ENCODE measurements at regions not wholly inside any gene's neighbourhood (a gene's known extent, or its start where the extent isn't known, plus 50 kb on each side); places are given as distances from the start of the nearest gene placed in this dataset.

DNA sequence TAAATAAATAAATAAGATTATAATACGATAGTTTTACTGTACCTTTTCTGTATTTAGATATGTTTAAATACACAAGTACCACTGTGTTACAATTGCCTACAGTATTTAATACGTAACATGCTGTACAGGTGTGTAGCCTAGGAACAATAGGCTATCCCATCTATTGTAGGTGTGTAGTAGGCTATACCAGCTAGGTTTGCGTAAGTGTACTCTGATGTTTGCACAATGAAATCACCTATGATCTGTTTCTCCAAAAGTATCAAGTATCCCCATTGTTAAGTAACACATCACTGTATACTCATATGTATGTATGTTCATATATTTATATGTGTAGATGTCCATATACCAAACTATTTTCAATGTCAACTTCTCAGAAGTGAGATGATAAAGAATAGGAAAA is 118.2 kb upstream of the RND3 start:
- DNase-seq (ENCODE audit: low read depth): no peak
- TF ChIP-seq, protein P1, sequence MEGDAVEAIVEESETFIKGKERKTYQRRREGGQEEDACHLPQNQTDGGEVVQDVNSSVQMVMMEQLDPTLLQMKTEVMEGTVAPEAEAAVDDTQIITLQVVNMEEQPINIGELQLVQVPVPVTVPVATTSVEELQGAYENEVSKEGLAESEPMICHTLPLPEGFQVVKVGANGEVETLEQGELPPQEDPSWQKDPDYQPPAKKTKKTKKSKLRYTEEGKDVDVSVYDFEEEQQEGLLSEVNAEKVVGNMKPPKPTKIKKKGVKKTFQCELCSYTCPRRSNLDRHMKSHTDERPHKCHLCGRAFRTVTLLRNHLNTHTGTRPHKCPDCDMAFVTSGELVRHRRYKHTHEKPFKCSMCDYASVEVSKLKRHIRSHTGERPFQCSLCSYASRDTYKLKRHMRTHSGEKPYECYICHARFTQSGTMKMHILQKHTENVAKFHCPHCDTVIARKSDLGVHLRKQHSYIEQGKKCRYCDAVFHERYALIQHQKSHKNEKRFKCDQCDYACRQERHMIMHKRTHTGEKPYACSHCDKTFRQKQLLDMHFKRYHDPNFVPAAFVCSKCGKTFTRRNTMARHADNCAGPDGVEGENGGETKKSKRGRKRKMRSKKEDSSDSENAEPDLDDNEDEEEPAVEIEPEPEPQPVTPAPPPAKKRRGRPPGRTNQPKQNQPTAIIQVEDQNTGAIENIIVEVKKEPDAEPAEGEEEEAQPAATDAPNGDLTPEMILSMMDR (conservative IDR thresholded peaks at IDR 0.05; ENCODE audit: low read depth, low read length): no peak
- H3K4me3 ChIP-seq (ENCODE audit: low read depth, low read length): no peak overlapping the region

DNA sequence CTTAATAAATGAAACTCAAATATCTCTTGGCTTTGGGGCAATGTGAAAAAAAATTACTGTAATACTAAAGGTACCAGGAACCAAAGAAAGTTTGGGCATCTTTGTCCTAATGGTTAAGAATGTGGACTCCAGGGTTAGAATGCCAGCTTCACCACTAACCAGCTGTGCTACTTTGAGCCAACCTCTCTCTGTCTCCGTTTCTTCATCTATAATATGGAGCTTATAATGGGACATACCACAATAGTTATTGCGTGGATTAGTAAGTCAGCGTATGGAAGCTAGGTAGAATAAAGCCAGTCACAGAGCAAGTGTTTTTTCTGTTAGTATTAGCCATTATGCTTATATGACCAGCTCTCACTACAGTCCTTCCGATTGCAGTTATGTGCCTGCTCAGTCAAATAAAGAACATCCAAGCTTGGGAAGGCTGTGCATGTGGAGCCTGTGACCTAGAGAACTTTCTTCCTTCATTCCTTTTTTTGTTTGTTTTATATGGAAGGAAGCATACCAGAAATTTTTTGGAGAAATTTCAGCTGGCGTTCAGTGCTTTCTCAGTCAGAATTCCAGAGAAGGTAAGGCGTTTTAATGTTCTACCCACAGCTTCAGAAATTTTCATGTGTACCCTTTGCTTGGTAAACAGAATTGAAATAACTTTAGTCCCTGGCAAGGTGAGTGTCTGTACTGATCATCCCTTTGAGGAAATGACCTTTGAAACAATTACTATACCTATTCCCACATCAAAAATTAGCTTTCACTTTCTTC is 114.0 kb upstream of the RND3 start:
- H3K4me3 ChIP-seq (ENCODE audit: low read depth, low read length): no peak overlapping the region
- DNase-seq (ENCODE audit: low read depth): peak; percentile 57
- TF ChIP-seq, protein P1 (conservative IDR thresholded peaks at IDR 0.05; ENCODE audit: low read depth, low read length): no peak

- H3K4me3 ChIP-seq (ENCODE audit: low read depth, low read length): no peak overlapping the region
- TF ChIP-seq, protein P1 (conservative IDR thresholded peaks at IDR 0.05; ENCODE audit: low read depth, low read length): peak; percentile 33
- no peak for DNase-seq (ENCODE audit: low read depth)
Measured at GRCh38 chr2:150599889-150600288, 112.4 kb upstream of the RND3 start.

DNA sequence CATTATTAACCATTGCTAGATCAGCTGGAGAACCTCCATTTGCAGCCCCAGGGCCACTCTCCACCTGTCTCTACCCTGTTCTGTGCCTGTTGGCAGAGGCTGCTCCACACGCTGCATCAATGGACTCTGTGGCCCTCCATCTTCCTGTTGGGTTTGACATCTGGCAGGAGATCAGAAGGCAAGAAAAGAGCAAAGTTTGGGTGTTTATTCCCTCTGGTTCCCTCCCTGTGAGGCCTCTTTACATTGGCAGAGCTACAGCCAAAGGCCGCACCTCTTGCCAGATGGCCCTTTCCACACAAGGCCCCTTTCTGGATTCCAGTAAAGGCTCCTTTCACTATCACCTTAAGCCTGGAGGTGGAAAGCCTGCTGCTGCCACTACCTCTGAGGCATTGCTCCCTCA is 110.9 kb upstream of the RND3 start:
- TF ChIP-seq, protein P1 (conservative IDR thresholded peaks at IDR 0.05; ENCODE audit: low read depth, low read length): no peak
- peak; percentile 49 for DNase-seq (ENCODE audit: low read depth)
- no peak overlapping the region for H3K4me3 ChIP-seq (ENCODE audit: low read depth, low read length)

DNA sequence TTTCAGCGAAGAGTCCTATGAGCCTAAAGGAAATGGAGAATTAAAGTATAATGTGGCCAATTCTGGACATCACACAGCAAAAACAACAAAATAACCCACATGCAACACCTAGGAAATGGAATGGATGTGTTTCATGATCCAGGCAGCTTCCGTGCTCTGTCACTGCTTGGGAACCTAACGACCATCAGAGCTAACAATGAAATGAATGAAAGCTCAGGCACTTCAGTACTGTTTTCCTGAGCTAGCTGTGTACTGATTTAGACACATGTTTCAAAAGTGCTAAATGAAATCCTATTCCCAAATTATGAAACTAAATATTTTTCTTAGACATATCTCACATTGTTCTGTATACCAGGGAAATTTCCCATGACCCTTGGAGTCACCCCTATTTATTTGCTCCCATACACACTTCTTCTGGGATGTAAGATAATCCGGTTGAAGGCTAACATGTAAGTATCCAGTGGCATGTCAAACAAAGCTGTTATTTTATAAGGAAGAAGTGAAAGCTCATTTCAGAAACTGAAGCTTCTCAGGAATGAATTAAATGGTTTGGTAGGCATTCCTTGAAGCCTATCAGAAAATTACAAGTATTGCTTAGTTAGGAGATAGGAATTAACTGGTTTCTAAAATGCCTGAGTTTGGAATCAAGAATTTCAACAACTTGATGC is 108.5 kb upstream of the RND3 start:
- TF ChIP-seq, protein P1 (conservative IDR thresholded peaks at IDR 0.05; ENCODE audit: low read depth, low read length): no peak
- H3K4me3 ChIP-seq (ENCODE audit: low read depth, low read length): no peak overlapping the region
- DNase-seq (ENCODE audit: low read depth): peak; percentile 82

GRCh38 chr2:150594299-150594698 is 106.8 kb upstream of the RND3 start:
- TF ChIP-seq, protein P1 (conservative IDR thresholded peaks at IDR 0.05; ENCODE audit: low read depth, low read length): no peak
- DNase-seq (ENCODE audit: low read depth): no peak
- no peak overlapping the region for H3K4me3 ChIP-seq (ENCODE audit: low read depth, low read length)
